SW480 (cell line): ENCODE measurements at regions not wholly inside any gene's neighbourhood (a gene's known extent, or its start where the extent isn't known, plus 50 kb on each side); places are given as distances from the start of the nearest gene placed in this dataset.

Experiments used
- DNase-seq: peaks from one replicate; pipeline ENCODE4 v3.0.0-alpha.2; 2016; ENCODE audit warnings: low spot score

DNA sequence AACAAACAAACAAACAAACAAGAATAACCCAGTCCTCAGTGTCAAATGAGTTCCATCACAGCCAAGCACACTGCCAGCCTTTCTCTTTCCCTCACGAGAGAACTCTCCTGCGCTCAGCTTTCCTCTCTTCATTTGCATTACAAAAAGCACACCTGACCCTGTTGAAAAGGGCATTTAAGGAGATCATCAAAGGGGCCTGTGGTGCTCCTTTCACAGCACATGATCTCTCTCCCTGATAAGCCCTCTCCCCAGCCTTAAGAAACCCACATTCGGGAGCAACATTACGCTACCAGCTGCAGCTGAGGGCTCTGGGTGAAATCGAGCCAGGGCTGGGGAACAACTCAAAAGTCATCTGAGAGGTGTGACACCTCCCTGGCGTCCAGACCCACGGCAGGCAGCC lies 165.6 kb upstream of the TMCC3 start:
- no peak for DNase-seq

DNA sequence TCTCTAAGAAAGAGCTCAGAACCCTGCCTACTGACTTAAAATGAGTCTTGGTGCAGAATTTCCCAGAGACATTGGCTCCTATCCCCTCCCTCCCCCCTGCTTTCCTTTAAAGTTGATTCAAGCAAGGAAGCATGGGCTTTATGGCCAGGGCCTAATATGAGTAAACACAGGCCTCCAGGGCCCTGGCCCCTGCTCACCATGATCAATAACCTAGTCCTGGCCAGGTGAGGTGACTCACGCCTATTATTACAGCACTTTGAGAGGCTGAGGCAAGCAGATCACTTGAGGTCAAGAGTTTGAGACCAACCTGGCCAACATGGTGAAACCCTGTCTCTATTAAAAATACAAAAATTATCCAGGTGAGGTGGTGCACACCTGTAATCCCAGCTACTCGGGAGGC lies 165.1 kb upstream of the TMCC3 start:
- no peak for DNase-seq

DNA sequence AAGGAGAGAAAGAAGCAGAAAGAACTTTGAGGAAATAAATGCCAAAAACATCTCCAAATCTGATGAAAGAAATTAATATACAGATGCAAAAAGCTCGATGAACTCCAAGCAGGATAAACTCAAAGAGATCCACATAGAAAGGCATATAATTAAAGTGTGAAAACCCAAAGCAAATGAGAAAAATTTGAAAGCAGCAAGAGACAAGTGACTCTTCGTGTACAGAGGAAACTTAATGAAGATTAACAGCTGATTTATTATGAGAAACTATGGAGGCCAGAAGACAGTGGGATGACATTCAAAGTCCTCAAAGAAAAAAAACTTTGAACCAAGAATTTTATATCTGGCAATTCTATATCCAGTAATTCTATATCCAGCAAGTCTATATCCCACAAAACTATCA lies 163.0 kb upstream of the TMCC3 start:
- peak; percentile 44 for DNase-seq

DNA sequence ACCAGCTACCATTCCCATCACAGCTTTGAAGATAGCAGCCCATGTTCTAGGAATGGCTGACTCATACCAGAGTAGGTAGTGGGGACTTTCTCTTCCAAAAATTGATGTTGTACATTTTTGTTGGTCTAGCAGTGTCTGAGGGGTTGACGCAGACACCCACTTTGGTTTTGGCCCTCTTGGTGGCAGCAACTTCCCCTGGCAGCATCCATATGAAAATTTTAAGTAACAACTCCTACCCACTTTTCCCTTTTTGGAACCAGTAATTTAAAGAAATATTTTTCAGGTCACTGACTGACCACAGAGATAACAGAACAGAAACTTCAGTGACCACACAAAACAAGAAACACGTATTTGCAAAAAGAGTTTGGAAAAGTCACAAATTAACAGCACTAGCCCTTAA lies 162.0 kb upstream of the TMCC3 start:
- DNase-seq = no peak

DNA sequence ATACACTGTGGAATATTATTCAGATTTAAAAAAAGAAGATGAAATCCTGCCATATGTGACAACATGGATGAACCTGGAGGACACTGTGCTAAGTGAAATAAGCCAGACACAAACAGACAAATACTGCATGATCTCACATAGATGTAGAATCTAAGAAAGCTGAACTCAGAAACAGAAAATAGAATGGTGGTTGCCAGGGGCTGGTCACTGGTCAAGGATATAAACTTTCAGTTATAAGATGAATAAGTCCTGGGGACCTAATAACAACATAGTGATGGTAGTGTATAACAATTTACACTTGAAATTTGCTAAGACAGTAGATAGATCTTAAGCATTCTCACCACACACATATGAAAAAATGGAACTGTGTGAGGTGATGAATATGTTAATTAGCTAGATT lies 161.3 kb upstream of the TMCC3 start:
- no peak for DNase-seq

DNA sequence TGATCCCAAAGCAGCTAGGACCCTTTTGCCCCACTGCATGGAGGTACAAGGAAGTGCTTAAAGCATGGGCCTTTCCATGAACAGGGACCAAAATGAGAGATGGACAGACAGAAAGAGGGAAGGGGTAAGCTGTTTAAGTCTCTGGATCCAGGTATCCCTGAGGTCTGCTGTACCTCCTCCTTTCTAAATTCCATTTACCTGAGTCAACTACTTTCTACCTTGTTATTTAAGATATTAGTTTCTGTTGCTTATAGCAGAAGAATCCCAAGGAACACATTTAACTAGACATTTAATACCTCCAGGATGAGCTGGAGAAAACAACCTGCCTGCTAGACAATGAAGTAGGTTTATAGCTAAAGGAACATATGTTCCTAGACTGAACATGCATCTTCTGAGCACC lies 157.6 kb upstream of the TMCC3 start:
- DNase-seq = no peak

DNA sequence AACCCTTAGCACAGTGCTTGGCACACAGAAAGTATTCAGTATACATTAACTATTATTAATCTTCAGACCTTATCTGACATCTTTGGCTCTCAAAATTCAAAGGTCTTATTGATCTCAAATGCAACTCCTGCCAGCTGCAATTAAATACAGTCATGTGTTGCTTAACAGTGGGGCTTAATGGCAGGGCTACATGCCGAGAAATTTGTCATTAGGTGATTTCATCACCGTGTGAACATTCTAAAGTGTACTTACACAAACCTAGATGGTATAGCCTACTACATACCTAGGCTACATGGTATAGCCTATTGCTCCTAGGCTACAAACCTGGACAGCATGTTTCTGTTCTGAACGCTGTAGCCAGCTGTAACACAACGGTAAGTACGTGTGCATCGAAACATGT lies 156.3 kb upstream of the TMCC3 start:
- DNase-seq = no peak

DNA sequence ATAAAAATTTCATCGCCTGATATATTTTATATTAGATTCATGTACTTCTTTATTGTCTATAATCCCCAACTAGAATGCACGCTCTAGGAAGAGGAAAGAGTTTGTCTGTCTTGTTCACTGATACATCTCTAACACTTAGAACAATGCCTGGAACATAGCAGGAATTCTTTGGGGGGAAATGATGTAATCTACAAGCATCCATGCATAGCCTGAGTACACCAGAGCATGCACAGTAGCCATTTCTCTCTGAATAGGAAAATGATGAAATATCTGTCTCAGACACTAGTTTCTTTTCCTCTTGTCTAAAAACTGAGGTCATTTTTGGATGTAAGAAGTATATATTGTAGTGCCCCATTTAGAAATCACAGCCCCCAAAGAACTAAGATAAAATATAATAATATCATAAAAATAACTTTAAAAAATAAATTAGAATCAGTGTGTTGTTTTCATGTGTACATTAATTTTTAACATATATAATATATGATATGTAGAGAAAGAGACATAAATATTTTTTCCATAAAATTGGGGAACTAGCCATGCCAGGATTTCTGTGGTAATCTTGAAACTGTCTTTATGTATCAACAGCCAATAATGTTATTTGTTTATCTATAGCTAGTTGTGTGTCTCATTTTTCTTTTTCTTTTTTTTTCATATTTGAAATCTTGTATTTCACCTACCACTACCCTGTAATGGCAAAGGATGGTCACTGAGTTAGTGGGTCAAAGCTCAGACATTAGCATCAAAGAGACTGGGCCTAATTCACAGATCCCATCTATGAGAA lies 155.6 kb upstream of the TMCC3 start:
- DNase-seq = peak; percentile 14

DNA sequence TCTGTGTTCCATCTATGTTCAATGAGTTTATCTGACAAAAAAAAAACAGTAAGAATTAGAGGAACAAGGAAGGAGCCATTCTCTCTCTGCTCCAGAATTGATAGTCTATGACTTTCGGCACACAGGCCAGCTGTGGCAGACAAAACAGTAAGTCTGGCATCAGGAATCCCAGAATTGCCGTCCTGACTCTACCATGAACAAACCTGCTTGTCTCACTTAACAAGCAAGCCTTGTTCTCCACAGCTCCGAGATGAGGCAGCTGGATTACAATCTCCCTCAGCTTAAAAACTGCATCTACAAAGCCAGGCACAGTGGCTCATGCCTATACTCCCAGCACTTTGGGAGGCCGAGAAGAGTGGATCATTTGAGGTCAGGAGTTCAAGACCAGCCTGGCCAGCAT lies 153.6 kb upstream of the TMCC3 start:
- DNase-seq = no peak

DNA sequence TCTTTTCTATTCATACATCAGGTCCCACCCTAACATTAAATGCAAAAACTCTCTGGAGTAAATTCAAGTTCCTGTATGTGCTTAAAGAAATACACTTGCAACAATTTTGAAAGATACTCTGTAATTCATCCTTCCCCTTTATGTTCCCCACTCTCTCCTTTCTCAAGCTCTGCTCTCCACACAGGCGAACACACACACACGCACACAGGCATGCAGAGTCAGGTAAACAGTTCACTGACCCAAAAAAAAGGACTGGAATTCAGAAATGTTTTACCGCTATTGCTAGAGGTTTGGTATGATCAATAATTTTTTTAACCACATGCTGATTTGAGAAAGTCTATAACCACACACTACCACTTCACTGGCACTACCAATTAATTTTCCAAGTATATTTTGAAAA lies 152.4 kb upstream of the TMCC3 start:
- DNase-seq = no peak

DNA sequence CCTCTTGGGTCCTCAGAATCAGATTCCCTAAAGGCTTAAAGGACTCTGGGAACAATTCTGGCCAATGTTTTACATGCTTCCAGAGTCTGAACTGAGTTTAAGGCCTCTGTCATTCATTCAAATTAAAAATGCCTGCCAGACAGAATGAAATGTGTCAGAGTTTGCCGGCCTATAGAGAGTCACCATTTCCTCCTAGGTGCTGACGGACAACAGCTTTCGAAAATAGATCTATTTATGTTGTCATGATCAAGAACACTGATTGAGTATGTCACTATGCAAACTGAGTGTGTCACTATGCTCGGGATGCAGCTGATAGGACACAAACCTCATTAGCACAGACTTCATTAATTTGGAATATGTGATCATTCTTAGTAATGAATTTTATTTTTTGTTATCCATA lies 151.4 kb upstream of the TMCC3 start:
- no peak for DNase-seq

DNA sequence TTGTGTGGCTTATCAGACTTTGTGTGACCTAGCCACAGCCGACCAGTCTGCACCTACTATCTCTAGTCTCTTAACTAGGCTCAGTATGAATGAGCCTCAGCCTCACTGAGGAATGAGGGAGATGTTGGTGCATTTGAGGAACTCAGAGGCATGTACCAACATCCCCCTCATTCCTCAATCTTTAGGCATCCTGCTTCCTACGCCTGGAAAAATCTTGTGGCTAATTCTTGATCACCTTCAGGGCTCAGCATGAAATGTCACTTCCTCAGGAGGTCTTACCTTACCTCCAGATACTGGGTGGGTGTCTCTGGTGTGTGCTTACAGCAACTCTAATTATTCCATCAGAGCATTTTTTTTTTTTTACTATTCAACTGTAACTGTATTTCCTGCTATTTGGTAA lies 148.8 kb upstream of the TMCC3 start:
- no peak for DNase-seq

DNA sequence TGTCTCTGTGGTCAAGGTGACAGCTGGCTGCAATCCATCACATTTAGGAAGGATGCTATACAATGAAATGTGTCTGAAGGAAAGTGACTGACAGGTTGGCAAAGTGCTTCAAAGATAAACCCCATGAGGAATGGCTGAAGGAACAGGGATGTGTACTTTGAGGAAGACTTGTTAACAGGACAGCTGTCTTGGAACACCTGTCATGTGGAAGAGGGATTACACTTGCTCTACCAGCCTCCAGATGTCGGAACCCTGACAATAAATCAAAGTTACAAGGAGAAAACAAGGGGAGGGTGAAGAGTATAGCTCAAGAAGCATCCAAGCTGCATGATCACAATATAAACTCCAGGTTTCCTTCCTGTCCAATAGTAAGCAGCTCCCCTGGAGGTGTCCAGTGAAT lies 147.8 kb upstream of the TMCC3 start:
- DNase-seq = no peak

DNA sequence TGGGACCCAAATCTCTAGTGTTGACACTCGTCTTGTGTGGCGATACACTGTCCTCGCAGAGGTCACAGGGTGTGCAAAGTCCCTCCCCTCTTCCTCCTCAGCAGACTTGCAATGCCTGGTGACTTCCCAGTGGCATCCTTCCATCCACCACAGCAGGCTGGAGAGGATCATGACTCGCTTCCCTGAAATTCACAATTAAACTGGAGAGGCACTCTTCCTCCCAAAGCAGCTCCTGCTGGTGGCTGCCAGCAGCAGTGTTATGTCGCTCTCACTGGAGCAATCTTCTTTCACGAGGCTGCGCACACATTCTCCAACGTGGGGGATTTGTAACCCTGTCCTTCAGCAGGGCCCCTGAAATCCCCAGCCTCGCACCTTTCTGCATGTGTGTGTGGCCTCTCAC lies 145.2 kb upstream of the TMCC3 start:
- DNase-seq = peak; percentile 37

DNA sequence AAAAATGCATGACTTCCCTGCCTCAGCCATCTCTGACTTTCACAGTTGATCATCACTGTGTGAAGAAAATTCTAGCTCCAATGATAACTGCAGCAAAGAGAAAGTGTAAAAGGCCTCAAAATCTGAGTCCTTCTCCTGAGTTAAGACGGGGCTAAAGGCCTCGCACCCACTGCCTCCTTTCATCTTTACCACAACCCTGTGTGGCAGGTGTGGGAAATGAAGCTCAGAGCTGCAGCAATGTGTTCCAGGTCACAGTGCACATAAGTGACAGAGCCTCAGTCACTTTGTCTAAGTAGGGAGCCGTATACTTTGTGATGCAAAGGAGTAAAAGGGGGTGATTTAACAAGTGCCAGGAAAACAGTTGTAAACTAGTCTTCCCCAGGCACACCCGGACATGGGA lies 144.7 kb upstream of the TMCC3 start:
- no peak for DNase-seq

DNA sequence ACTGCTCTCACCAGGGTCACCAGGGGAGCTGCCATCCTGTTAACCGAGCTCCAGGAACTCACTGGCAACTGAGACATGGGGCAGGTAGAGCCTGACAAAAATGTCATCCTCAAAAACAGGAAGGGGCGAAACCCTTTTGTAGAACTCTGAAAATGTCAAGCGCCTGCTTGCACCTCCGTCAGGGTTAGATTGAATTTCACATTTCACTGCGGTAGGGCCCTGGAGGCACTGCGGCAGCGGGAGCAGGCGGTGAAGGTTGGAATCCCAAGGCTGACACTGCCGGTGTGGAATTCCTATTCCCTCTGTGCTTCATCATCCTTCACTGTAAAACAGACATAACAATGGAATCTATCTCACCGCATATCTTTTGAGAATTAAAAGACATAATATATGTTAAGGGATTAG lies 142.8 kb upstream of the TMCC3 start:
- DNase-seq = no peak

DNA sequence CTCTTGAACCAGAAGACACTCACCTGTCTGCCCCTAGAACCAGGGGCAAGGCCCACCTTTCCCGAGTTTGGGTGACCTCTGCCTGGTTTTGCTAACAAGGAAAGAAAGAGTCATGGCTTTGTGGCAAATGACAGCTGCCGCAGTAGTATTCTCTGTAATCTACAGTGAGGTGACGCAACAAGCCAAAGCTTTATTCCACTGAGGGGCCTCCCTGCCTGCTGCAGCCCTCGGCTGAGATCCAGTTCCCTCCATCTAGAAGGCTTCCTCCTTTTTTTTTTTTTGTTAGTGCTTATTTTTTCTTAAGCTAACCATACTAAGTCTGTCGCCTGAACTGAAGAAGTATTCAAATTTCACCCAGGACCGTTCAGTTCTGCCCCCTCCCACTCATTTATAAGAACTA lies 142.3 kb upstream of the TMCC3 start:
- DNase-seq = no peak

DNA sequence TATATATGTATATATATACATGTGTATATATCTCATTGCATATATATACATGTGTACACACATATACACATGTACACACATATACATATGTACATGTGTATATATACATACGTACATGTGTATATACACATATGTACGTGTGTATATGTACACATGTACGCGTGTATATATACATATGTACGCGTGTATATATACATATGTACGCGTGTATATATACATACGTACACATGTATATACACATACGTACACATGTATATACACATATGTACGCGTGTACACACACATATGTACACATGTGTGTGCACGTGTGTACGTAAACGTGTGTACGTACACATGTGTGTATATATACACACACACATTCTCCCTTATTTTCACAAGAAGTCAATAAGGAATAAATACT lies 141.6 kb upstream of the TMCC3 start:
- no peak for DNase-seq

DNA sequence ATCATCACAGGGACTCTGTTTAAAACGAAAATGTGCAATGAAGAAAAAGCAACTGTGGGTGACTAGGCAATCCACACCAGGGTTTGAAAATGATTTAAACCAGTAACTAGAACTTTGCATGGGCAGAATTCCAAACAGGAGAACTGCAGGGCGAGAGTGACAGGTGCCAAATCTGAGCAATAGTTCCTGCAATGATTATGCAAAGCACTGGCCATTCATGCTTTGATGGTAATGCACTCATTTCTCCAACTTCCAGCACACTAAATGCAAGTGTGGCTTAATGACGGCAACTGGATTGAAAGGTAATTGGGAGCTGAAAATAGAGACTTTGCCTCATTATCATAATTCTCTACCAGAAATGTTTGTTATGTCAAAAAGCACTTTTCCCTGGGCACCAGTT lies 140.5 kb upstream of the TMCC3 start:
- no peak for DNase-seq

DNA sequence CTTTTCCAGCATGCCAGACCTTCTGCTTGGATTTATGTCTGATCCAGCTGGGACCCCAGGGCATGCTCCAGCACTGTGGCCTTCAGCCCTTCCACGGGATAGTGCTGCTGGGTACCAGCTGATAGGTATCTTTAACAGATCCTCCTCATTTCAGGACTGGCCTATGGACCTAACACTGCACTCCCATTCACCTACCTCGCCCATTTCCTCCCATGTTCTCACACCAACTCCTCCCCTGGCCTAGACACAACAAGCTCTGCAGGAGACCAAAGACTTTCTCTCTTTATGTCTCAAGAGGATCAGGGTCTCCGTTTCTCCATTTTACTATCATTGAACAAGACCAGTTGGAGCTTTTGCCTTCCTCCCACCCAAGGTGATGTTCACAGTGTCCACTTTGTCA lies 140.0 kb upstream of the TMCC3 start:
- DNase-seq = no peak

DNA sequence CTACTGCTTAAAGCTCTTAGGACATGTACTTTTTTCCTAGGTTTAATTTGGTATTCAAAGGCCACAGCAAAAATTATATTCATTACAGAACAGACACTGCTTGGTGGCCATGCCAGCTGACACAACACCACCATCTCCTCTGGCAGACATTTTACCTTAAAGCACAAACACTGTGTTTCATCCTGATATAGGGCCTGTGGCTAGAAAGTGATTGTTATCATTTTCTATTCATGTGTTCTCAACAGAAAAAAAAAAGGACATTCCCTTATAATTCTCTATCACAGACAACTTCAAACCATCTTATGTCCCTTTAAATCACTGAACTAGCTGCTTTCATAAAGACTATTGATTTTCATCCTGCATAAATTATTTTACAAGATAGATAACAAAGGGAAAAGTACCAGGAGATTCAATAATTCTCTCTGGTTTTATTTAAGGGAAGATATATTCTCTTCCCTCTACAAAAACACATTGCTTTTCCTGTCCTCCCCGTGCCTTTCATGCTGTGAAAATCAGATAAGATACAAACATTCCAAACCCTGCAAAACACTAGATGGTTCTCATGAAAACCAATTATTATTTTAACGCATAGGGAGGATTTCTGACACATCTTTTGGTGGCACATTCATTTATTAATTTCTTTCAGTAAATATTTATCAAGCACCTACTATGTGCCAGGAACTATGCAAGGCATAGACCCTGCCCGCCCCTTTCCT lies 139.3 kb upstream of the TMCC3 start:
- no peak for DNase-seq

DNA sequence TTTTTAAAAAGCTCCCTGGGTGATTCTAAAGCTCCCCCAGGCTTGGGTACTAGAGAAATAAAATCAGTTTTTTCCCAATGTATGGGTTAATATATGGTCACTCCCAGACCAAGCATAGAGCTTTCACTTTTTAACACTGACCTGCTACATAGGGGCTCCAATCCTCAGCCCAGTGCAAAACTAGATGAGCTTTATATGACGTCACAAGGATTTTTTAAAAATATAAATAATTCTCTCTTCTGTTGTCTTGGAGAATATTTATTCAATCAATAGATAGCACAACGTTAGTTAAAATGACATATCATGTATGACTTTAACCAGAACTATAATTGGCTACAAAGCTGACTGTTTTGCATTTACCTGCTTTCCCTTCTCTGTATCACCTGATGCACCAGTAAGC lies 137.9 kb upstream of the TMCC3 start:
- no peak for DNase-seq

DNA sequence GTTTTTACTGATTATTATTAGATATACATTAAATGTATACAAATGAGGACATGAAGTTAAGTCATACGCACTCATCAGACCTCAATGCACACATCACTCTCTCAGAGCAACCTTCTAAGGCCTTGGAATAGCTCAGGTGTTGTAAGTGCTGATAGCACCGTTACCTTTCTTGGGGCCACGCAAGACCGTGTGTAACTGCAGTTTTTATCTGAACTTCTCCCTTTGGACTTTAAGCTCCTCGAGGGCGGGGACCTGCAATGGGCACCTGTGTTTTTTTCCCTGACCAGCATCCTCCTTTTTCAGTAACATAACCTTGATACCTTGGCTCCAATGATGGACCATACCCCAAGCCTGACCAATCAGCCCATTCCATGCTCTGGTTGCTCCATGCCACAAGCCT lies 136.5 kb upstream of the TMCC3 start:
- DNase-seq = no peak

DNA sequence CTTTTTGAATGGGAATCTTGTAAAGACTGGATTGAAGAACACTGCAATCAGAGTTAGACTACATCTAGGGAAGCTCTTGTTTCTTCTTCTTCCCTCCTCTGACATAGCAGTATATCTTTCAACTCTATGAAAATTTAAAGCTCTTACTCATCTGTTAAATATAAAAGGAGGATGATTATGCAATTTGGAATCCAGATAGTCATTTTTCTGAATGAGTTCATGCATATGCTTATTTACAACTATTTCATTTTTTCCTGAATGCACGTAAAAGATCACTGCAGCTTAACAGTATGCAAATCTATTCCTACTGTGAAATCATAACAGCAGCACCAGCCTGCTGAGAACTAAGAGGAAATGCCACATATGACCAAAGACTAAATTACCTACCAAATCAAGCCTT lies 133.5 kb upstream of the TMCC3 start:
- no peak for DNase-seq
